Calu3 (cell line): ENCODE measurements at regions not wholly inside any gene's neighbourhood (a gene's known extent, or its start where the extent isn't known, plus 50 kb on each side); places are given as distances from the start of the nearest gene placed in this dataset.

ENCODE experiments used
- BruUV-seq: library from RNA; stranded (reverse); fragments of 400-500 nt; replicated peaks from 2 replicates; lab custom pipeline; 2021; lab: Mats Ljungman, UMichigan
- CTCF ChIA-PET: fragments of 300-600 bp; sonication (Branson Sonifier 250); formaldehyde crosslinking; loops from one replicate; lab custom pipeline; 2022; ENCODE audit warnings: antibody characterized with exemption; lab: Charles Lee
- DNase-seq: peaks from one replicate; pipeline ENCODE4 v3.0.0; 2022
- H3K27ac Mint-ChIP-seq: one replicate; pipeline ENCODE4 v1.8.0; 2022; ENCODE audit warnings: mixed read lengths; ENCODE audit not compliant: unreplicated experiment
- H3K27me3 Mint-ChIP-seq: one replicate; pipeline ENCODE4 v1.8.0; 2022; ENCODE audit warnings: mixed read lengths; ENCODE audit not compliant: unreplicated experiment
- H3K36me3 Mint-ChIP-seq: one replicate; pipeline ENCODE4 v1.8.0; 2022; ENCODE audit warnings: mild to moderate bottlenecking, moderate library complexity, mixed read lengths; ENCODE audit not compliant: insufficient read depth, unreplicated experiment
- H3K4me1 Mint-ChIP-seq: one replicate; pipeline ENCODE4 v1.8.0; 2022; ENCODE audit warnings: mild to moderate bottlenecking, low read depth, mixed read lengths; ENCODE audit not compliant: unreplicated experiment
- H3K4me3 Mint-ChIP-seq: one replicate; pipeline ENCODE4 v1.8.0; 2022; ENCODE audit warnings: mild to moderate bottlenecking, low read depth, moderate library complexity, mixed read lengths; ENCODE audit not compliant: unreplicated experiment
- H3K9me3 Mint-ChIP-seq: one replicate; pipeline ENCODE4 v1.8.0; 2022; ENCODE audit warnings: low read depth, mixed read lengths; ENCODE audit not compliant: unreplicated experiment
- CTCF ChIP-seq: fragments of 200-600 bp; IDR thresholded peaks from one replicate; pipeline ENCODE4 v1.8.0; 2022; ENCODE audit warnings: antibody characterized with exemption; ENCODE audit not compliant: unreplicated experiment
- intact Hi-C: fragments of 100-400 bp; cut with micrococcal nuclease; formaldehyde crosslinking; loops from one replicate; pipeline ENCODE4 v1.10.0; 2022; ENCODE audit not compliant: unreplicated experiment

- no peak for TF ChIP-seq CTCF
- DNase-seq, result no peak
- no peaks in the 10 kb centered on the region for H3K9me3 Mint-ChIP-seq
- no peaks in the 10 kb centered on the region for H3K27me3 Mint-ChIP-seq
- intact Hi-C loops, result no loop called here
- no TSS peak for BruUV-seq
- H3K4me1 Mint-ChIP-seq, result no peaks in the 10 kb centered on the region
- H3K27ac Mint-ChIP-seq, result no peak overlapping the region
- CTCF ChIA-PET, result no interaction called here
- H3K4me3 Mint-ChIP-seq, result no peak overlapping the region
- H3K36me3 Mint-ChIP-seq, result no peaks in the 10 kb centered on the region
Measured at GRCh38 chr4:27251771-27252170, 391.1 kb downstream of the STIM2 start.

GRCh38 chr4:27267339-27267969, 406.8 kb downstream of the STIM2 start:
- Mint-ChIP-seq H3K4me3 (no peak overlapping the region), H3K36me3 (peaks cover 6% of the 10 kb centered on the region), H3K27ac (no peak overlapping the region), H3K27me3 (no peaks in the 10 kb centered on the region), H3K9me3 (no peaks in the 10 kb centered on the region), H3K4me1 (peaks cover 15% of the 10 kb centered on the region)
- no peak for DNase-seq
- CTCF ChIA-PET, result no interaction called here
- intact Hi-C loops, result no loop called here
- no peak for TF ChIP-seq CTCF
- BruUV-seq, result no TSS peak

- Mint-ChIP-seq H3K36me3 (peaks cover 6% of the 10 kb centered on the region), H3K9me3 (no peaks in the 10 kb centered on the region), H3K27ac (no peak overlapping the region), H3K4me3 (no peak overlapping the region), H3K4me1 (peaks cover 15% of the 10 kb centered on the region), H3K27me3 (no peaks in the 10 kb centered on the region)
- no peak for TF ChIP-seq CTCF
- CTCF ChIA-PET, result no interaction called here
- no peak for DNase-seq
- intact Hi-C loops, result no loop called here
- no TSS peak for BruUV-seq
Measured at GRCh38 chr4:27267970-27268355, 407.3 kb downstream of the STIM2 start.

GRCh38 chr4:27270435-27270834, 409.8 kb downstream of the STIM2 start:
- no peak for TF ChIP-seq CTCF
- intact Hi-C loops, result no loop called here
- Mint-ChIP-seq H3K27ac (peak overlapping the region; percentile 85), H3K36me3 (peaks cover 6% of the 10 kb centered on the region), H3K4me3 (no peak overlapping the region), H3K9me3 (no peaks in the 10 kb centered on the region), H3K4me1 (peaks cover 15% of the 10 kb centered on the region), H3K27me3 (no peaks in the 10 kb centered on the region)
- peak; percentile 15 for DNase-seq
- CTCF ChIA-PET, result no interaction called here
- BruUV-seq, result no TSS peak
